NCI-H2171 (cell line): ENCODE measurements at regions not wholly inside any gene's neighbourhood (a gene's known extent, or its start where the extent isn't known, plus 50 kb on each side); places are given as distances from the start of the nearest gene placed in this dataset.
"Not testable (repeated sequence)": the region's sequence is repeated elsewhere in the genome, so short reads cannot be mapped to it uniquely, and the experiment has no call there.

Source experiments
- DNase-seq: peaks from one replicate; lab custom pipeline; 2025; lab: John Stamatoyannopoulos, UW

GRCh38 chr10:121135512-121135911, 284.4 kb downstream of the WDR11 start:
- DNase-seq = no peak

- DNase-seq = no peak
Observed at GRCh38 chr10:121137533-121137932, 286.4 kb downstream of the WDR11 start.

GRCh38 chr10:121138112-121138860, 287.1 kb downstream of the WDR11 start:
- DNase-seq = peak; percentile 33

GRCh38 chr10:121138918-121139317, 287.8 kb downstream of the WDR11 start:
- no peak for DNase-seq

GRCh38 chr10:121145802-121146395, 294.7 kb downstream of the WDR11 start:
- not testable (repeated sequence) for DNase-seq

GRCh38 chr10:121148921-121149320, 297.8 kb downstream of the WDR11 start:
- no peak for DNase-seq

- no peak for DNase-seq
Observed at GRCh38 chr10:121152033-121152432, 300.9 kb downstream of the WDR11 start.

- no peak for DNase-seq
Observed at GRCh38 chr10:121152935-121153334, 301.8 kb downstream of the WDR11 start.

GRCh38 chr10:121154310-121154709, 303.1 kb downstream of the WDR11 start:
- DNase-seq = no peak

- DNase-seq = no peak
Observed at GRCh38 chr10:121154846-121155245, 303.7 kb downstream of the WDR11 start.

- no peak for DNase-seq
Observed at GRCh38 chr10:121155742-121156474, 304.7 kb downstream of the WDR11 start.

- DNase-seq = no peak
Observed at GRCh38 chr10:121157998-121158397, 306.8 kb downstream of the WDR11 start.

GRCh38 chr10:121158988-121159579, 307.9 kb downstream of the WDR11 start:
- no peak for DNase-seq

- DNase-seq = no peak
Observed at GRCh38 chr10:121159670-121160069, 308.5 kb downstream of the WDR11 start.

GRCh38 chr10:121165276-121165675, 314.1 kb downstream of the WDR11 start:
- DNase-seq = no peak

- no peak for DNase-seq
Observed at GRCh38 chr10:121167534-121168243, 316.5 kb downstream of the WDR11 start.

GRCh38 chr10:121168545-121169216, 317.5 kb downstream of the WDR11 start:
- DNase-seq = no peak

GRCh38 chr10:121169406-121169805, 318.2 kb downstream of the WDR11 start:
- no peak for DNase-seq

- DNase-seq = no peak
Observed at GRCh38 chr10:121171825-121172787, 320.9 kb downstream of the WDR11 start.

- no peak for DNase-seq
Observed at GRCh38 chr10:121179006-121179405, 327.8 kb downstream of the WDR11 start.
